ENCODE measurements at regions not wholly inside any gene's neighbourhood (a gene's known extent, or its start where the extent isn't known, plus 50 kb on each side); places are given as distances from the start of the nearest gene placed in this dataset.

DNA sequence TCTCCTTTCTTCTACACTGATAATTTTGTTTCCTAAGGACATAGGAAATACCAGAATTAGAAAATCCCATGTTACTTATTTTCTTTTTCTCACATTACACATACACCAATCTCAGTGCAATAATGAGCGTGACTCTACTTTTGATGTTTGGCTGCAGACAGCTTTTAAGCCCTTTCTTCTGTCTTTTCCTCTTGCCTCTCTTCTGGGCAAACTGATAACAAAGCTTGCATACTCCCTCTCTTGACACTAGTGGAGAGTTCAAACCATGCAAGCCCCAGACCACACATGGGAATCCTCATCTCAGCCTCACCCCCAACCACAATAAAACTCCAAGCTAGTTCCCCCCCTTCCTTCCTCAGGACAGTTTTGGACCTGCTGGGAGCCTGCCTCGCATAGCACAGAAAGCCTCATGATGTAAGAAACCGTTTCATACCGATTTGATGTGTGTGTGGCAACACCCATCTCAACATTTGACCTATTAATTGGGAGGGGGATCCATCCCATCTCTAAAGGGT lies 161.9 kb downstream of the EMP1 start:
- no peak overlapping the region for H3K4me3 Mint-ChIP-seq
- H3K27ac Mint-ChIP-seq = no peak overlapping the region
- Histone ChIP-seq H3K4me3 (ENCODE audit: low read length) (no peak overlapping the region), H3K36me3 (ENCODE audit: control insufficient read depth, insufficient read depth, low read length) (no peaks in the 10 kb centered on the region), H3K4me1 (ENCODE audit: control insufficient read depth, insufficient read depth, low read length) (no peaks in the 10 kb centered on the region), H3K27me3 (ENCODE audit: control insufficient read depth, insufficient read depth, low read length) (peaks cover 2% of the 10 kb centered on the region), H3K9me3 (ENCODE audit: control insufficient read depth, insufficient read depth, low read length) (no peaks in the 10 kb centered on the region), H3K27ac (ENCODE audit: low read length) (no peak overlapping the region)
- ATAC-seq (no peak), DNase-seq (no peak)
- H3K36me3 Mint-ChIP-seq = no peaks in the 10 kb centered on the region
- WGBS (ENCODE audit: insufficient coverage) = 79% methylated on average over 4 of the region's 4 CpGs
- H3K4me1 Mint-ChIP-seq = peaks cover 0 to 5% of the 10 kb centered on the region in 2 donors
- H3K9me3 Mint-ChIP-seq = no peaks in the 10 kb centered on the region
- peaks cover 19 to 40% of the 10 kb centered on the region in 2 donors for H3K27me3 Mint-ChIP-seq (ENCODE audit: low read depth in 2 of 2)
- intact Hi-C loops (cut with micrococcal nuclease) = no loop called here
- no peak for TF ChIP-seq CTCF (IDR thresholded peaks at IDR 0.05)

DNA sequence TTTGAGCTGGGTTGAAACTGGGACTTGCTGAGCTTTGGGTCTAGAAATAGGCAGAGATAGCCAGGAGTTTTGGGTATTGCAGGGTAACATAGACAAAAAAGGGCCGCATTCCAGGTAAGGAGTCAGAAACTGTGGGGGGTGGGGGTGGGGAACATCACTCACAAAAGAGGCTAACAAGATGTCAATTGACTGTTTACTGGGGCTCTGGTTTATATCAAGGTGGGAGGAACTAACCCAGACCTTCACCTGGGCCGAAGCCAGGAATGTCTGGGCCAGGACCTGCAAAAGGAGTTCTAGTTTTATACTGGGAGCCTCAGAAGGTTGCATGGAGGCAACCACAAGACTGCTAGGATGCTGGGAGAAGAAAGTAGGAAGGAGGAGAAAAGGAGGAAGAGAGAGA lies 154.4 kb downstream of the EMP1 start:
- H3K9me3 ChIP-seq (ENCODE audit: control insufficient read depth, insufficient read depth, low read length) = no peaks in the 10 kb centered on the region
- no peaks in the 10 kb centered on the region for H3K36me3 ChIP-seq (ENCODE audit: control insufficient read depth, insufficient read depth, low read length)
- Mint-ChIP-seq H3K9me3 (no peaks in the 10 kb centered on the region), H3K27ac (no peak overlapping the region), H3K27me3 (ENCODE audit: low read depth in 2 of 2) (peaks cover 19 to 34% of the 10 kb centered on the region in 2 donors), H3K4me1 (no peaks in the 10 kb centered on the region), H3K36me3 (no peaks in the 10 kb centered on the region), H3K4me3 (no peak overlapping the region)
- no peaks in the 10 kb centered on the region for H3K27me3 ChIP-seq (ENCODE audit: control insufficient read depth, insufficient read depth, low read length)
- intact Hi-C loops (cut with micrococcal nuclease) = no loop called here
- 83% methylated on average over 2 of the region's 2 CpGs for WGBS (ENCODE audit: insufficient coverage)
- ATAC-seq = no peak
- no peaks in the 10 kb centered on the region for H3K4me1 ChIP-seq (ENCODE audit: control insufficient read depth, insufficient read depth, low read length)
- no peak overlapping the region for H3K27ac ChIP-seq (ENCODE audit: low read length)
- no peak for TF ChIP-seq CTCF (IDR thresholded peaks at IDR 0.05)
- no peak for DNase-seq
- H3K4me3 ChIP-seq (ENCODE audit: low read length) = no peak overlapping the region

GRCh38 chr12:13350381-13350780 lies 153.9 kb downstream of the EMP1 start:
- no peaks in the 10 kb centered on the region for H3K9me3 ChIP-seq (ENCODE audit: control insufficient read depth, insufficient read depth, low read length)
- H3K27me3 ChIP-seq (ENCODE audit: control insufficient read depth, insufficient read depth, low read length) = no peaks in the 10 kb centered on the region
- no peak for TF ChIP-seq CTCF (IDR thresholded peaks at IDR 0.05)
- H3K27ac ChIP-seq (ENCODE audit: low read length) = no peak overlapping the region
- H3K4me3 ChIP-seq (ENCODE audit: low read length) = no peak overlapping the region
- DNase-seq (no peak), ATAC-seq (no peak)
- Mint-ChIP-seq H3K27me3 (ENCODE audit: low read depth in 2 of 2) (peaks cover 16 to 35% of the 10 kb centered on the region in 2 donors), H3K9me3 (no peaks in the 10 kb centered on the region), H3K36me3 (no peaks in the 10 kb centered on the region), H3K4me3 (no peak overlapping the region), H3K27ac (no peak overlapping the region), H3K4me1 (no peaks in the 10 kb centered on the region)
- no peaks in the 10 kb centered on the region for H3K36me3 ChIP-seq (ENCODE audit: control insufficient read depth, insufficient read depth, low read length)
- no peaks in the 10 kb centered on the region for H3K4me1 ChIP-seq (ENCODE audit: control insufficient read depth, insufficient read depth, low read length)
- intact Hi-C loops (cut with micrococcal nuclease) = no loop called here
- WGBS (ENCODE audit: insufficient coverage) = 95% methylated on average over 2 of the region's 2 CpGs

- peaks cover 17 to 35% of the 10 kb centered on the region in 2 donors for H3K27me3 Mint-ChIP-seq (ENCODE audit: low read depth in 2 of 2)
- H3K27ac Mint-ChIP-seq = no peak overlapping the region
- 80% methylated on average over 1 of the region's 1 CpG for whole genome bisulfite sequencing (ENCODE audit: insufficient coverage)
Measured at GRCh38 chr12:13348464-13348863, 151.9 kb downstream of the EMP1 start.

More at GRCh38 chr12:13348464-13348863, 151.9 kb downstream of the EMP1 start:
- Histone ChIP-seq H3K4me3 (ENCODE audit: low read length) (no peak overlapping the region), H3K27ac (ENCODE audit: low read length) (no peak overlapping the region), H3K36me3 (ENCODE audit: control insufficient read depth, insufficient read depth, low read length) (no peaks in the 10 kb centered on the region), H3K27me3 (ENCODE audit: control insufficient read depth, insufficient read depth, low read length) (no peaks in the 10 kb centered on the region), H3K9me3 (ENCODE audit: control insufficient read depth, insufficient read depth, low read length) (no peaks in the 10 kb centered on the region), H3K4me1 (ENCODE audit: control insufficient read depth, insufficient read depth, low read length) (no peaks in the 10 kb centered on the region)
- H3K36me3 Mint-ChIP-seq = no peaks in the 10 kb centered on the region
- DNase-seq = no peak
- intact Hi-C loops (cut with micrococcal nuclease) = no loop called here
- no peaks in the 10 kb centered on the region for H3K9me3 Mint-ChIP-seq
- no peak overlapping the region for H3K4me3 Mint-ChIP-seq
- no peak for ATAC-seq
- no peaks in the 10 kb centered on the region for H3K4me1 Mint-ChIP-seq
- TF ChIP-seq CTCF (IDR thresholded peaks at IDR 0.05) = no peak
